Panc1 (cell line): ENCODE measurements at regions not wholly inside any gene's neighbourhood (a gene's known extent, or its start where the extent isn't known, plus 50 kb on each side); places are given as distances from the start of the nearest gene placed in this dataset.

ENCODE experiments used
- ATAC-seq: fragments of 200-7000 bp; cut with Tn5 transposase; 2 replicates; pipeline ENCODE4 v1.9.1; 2020; ENCODE audit warnings: mild to moderate bottlenecking, moderate library complexity
- BruUV-seq: library from RNA; stranded (reverse); fragments of 400-500 nt; replicated peaks from 2 replicates; lab custom pipeline; 2021; lab: Mats Ljungman, UMichigan
- CTCF ChIA-PET: fragments of 300-600 bp; sonication (Branson Sonifier 250); formaldehyde crosslinking; loops from one replicate; lab custom pipeline; 2022; ENCODE audit warnings: antibody characterized with exemption; lab: Charles Lee
- POLR2A ChIA-PET: fragments of 300-600 bp; sonication (Branson Sonifier 250); formaldehyde crosslinking; loops from one replicate; lab custom pipeline; 2022; ENCODE audit warnings: antibody characterized with exemption; lab: Charles Lee
- DNase-seq: peaks from one replicate; pipeline ENCODE4 v3.0.0-alpha.2; 2010; ENCODE audit warnings: low read depth, low spot score
- H3K27ac ChIP-seq: 2 replicates; pipeline ENCODE4 v1.5.1; 2011; ENCODE audit warnings: mild to moderate bottlenecking, low read length, inconsistent platforms
- H3K27me3 ChIP-seq: fragments of 200-500 bp; sonication (Bioruptor generic); 2 replicates; pipeline ENCODE4 v1.6.0; 2014; ENCODE audit warnings: low read length, inconsistent platforms; ENCODE audit not compliant: control insufficient read depth, insufficient read depth
- H3K36me3 ChIP-seq: fragments of 200-500 bp; sonication (Bioruptor generic); 2 replicates; pipeline ENCODE4 v1.5.1; 2014; ENCODE audit warnings: inconsistent platforms, mild to moderate bottlenecking, low read length, moderate library complexity; ENCODE audit not compliant: control insufficient read depth, insufficient read depth
- H3K4me1 ChIP-seq: 2 replicates; pipeline ENCODE4 v1.5.1; 2011; ENCODE audit warnings: inconsistent platforms, mild to moderate bottlenecking, low read length, moderate library complexity; ENCODE audit not compliant: control insufficient read depth, insufficient read depth
- H3K4me3 ChIP-seq, 2 experiments: 2 replicates each; pipeline ENCODE4 v1.5.1; 2011 to 2012; ENCODE audit warnings: low read depth in 2 of 2, low read length in 2 of 2, mild to moderate bottlenecking in 2 of 2, inconsistent platforms in 1 of 2, moderate library complexity in 1 of 2
- H3K9me3 ChIP-seq: fragments of 200-500 bp; sonication (Bioruptor generic); 2 replicates; pipeline ENCODE4 v1.5.1; 2014; ENCODE audit warnings: low read depth, mild to moderate bottlenecking, inconsistent platforms, low read length, moderate library complexity; ENCODE audit not compliant: control insufficient read depth, insufficient read depth
- CTCF ChIP-seq: fragments of 450-650 bp; IDR thresholded peaks from 2 replicates; pipeline ENCODE4 v1.5.1; 2017; ENCODE audit warnings: mild to moderate bottlenecking
- POLR2AphosphoS5 ChIP-seq: IDR thresholded peaks from 2 replicates; pipeline ENCODE4 v1.6.1; 2012; ENCODE audit warnings: mild to moderate bottlenecking, low read depth, low read length, moderate library complexity
- REST ChIP-seq, 2 experiments: IDR thresholded peaks; 2 replicates each; pipeline ENCODE4 v1.6.1; 2011 to 2012; ENCODE audit warnings: low read depth in 2 of 2, control low read depth in 1 of 2, low read length in 1 of 2, mild to moderate bottlenecking in 1 of 2, moderate library complexity in 1 of 2; ENCODE audit not compliant: insufficient read depth in 1 of 2
- SIN3A ChIP-seq: IDR thresholded peaks from 2 replicates; pipeline ENCODE4 v1.6.1; 2012; ENCODE audit warnings: low read depth, mild to moderate bottlenecking, low read length, moderate library complexity, borderline replicate concordance; ENCODE audit not compliant: insufficient read depth
- TCF7L2 ChIP-seq: IDR thresholded peaks from 2 replicates; pipeline ENCODE4 v1.6.1; 2011; ENCODE audit warnings: mild to moderate bottlenecking, low read depth, low read length, inconsistent platforms
- in situ Hi-C: cut with HindIII; loops from 2 replicates; pipeline ENCODE4 v1.10.0; 2016; ENCODE audit warnings: low sequenced_read_pairs, low pct_unique_long_range_greater_than_20kb
- intact Hi-C: fragments of 100-400 bp; cut with micrococcal nuclease; formaldehyde crosslinking; loops from one replicate; pipeline ENCODE4 v1.10.0; 2022; ENCODE audit not compliant: unreplicated experiment

GRCh38 chr2:155309483-155309882 is 611.0 kb downstream of the KCNJ3 start:
- ChIA-PET CTCF (no interaction called here), POLR2A (no interaction called here)
- in situ Hi-C loops (no loop called here), intact Hi-C loops (no loop called here)
- BruUV-seq: no TSS peak
- TF ChIP-seq POLR2AphosphoS5 (no peak), TCF7L2 (no peak), SIN3A (no peak), CTCF (no peak), REST (IDR thresholded peaks at IDR 0.05; ENCODE audit: insufficient read depth in 1 of 2, low read depth in 2 of 2, low read length in 1 of 2) (no peak)
- no peaks in the 10 kb centered on the region for H3K4me1 ChIP-seq
- no peaks in the 10 kb centered on the region for H3K36me3 ChIP-seq
- ATAC-seq (no peak), DNase-seq (no peak)
- H3K4me3 ChIP-seq: no peak overlapping the region
- H3K27ac ChIP-seq: no peak overlapping the region
- no peaks in the 10 kb centered on the region for H3K9me3 ChIP-seq
- H3K27me3 ChIP-seq: no peaks in the 10 kb centered on the region

GRCh38 chr2:155308367-155309009 is 610.0 kb downstream of the KCNJ3 start:
- Histone ChIP-seq H3K36me3 (no peaks in the 10 kb centered on the region), H3K9me3 (no peaks in the 10 kb centered on the region), H3K27ac (no peak overlapping the region), H3K4me3 (no peak overlapping the region), H3K27me3 (no peaks in the 10 kb centered on the region), H3K4me1 (no peaks in the 10 kb centered on the region)
- ChIA-PET POLR2A (no interaction called here), CTCF (no interaction called here)
- DNase-seq (no peak), ATAC-seq (no peak)
- in situ Hi-C loops: no loop called here
- BruUV-seq: no TSS peak
- TF ChIP-seq CTCF (no peak), SIN3A (no peak), POLR2AphosphoS5 (no peak), TCF7L2 (no peak), REST (IDR thresholded peaks at IDR 0.05; ENCODE audit: insufficient read depth in 1 of 2, low read depth in 2 of 2, low read length in 1 of 2) (no peak)
- intact Hi-C loops: no loop called here
